ENCODE measurements at regions not wholly inside any gene's neighbourhood (a gene's known extent, or its start where the extent isn't known, plus 50 kb on each side); places are given as distances from the start of the nearest gene placed in this dataset.
"Not testable (repeated sequence)": the region's sequence is repeated elsewhere in the genome, so short reads cannot be mapped to it uniquely, and the experiment has no call there.

GRCh38 chr18:15000119-15001037, 252.4 kb downstream of the ANKRD30B start:
- TF ChIP-seq CTCF (IDR thresholded peaks at IDR 0.05); ZFX (IDR thresholded peaks at IDR 0.05; ENCODE audit: borderline replicate concordance): not testable (repeated sequence)
